Adrenal gland (tissue), 9 donors: ENCODE measurements at regions not wholly inside any gene's neighbourhood (a gene's known extent, or its start where the extent isn't known, plus 50 kb on each side); places are given as distances from the start of the nearest gene placed in this dataset.

Source experiments
- DNase-seq, 7 donors: peaks; one replicate each; pipeline ENCODE4 v3.0.0-alpha.2; 2019 to 2020
- H3K27ac ChIP-seq, 5 donors: fragments of 200-600 bp; sonication (generic) in 4 of 5; 1 replicate in 3 of 5; 2 replicates in 2 of 5; pipeline versions ENCODE4 v1.5.1 to v1.8.0; 2016 to 2020; ENCODE audit warnings: mild to moderate bottlenecking in 1 of 5
- H3K27me3 ChIP-seq: fragments of 200-600 bp; 2 replicates; pipeline ENCODE4 v1.8.0; 2021
- H3K36me3 ChIP-seq, 2 donors: fragments of 200-600 bp; replicated peaks in 1 of 2; 1 replicate in 1 of 2; 2 replicates in 1 of 2; pipeline versions ENCODE4 v1.5.1 to v1.8.0; 2018 to 2022
- H3K4me1 ChIP-seq, 2 donors: fragments of 200-600 bp; replicated peaks in 1 of 2; 1 replicate in 1 of 2; 2 replicates in 1 of 2; pipeline versions ENCODE4 v1.5.1 to v1.8.0; 2018 to 2021
- H3K4me3 ChIP-seq, 4 donors: fragments of 200-600 bp; sonication (generic) in 3 of 4; one replicate each; pipeline ENCODE4 v1.5.1; 2016 to 2018
- H3K9me3 ChIP-seq, 3 donors: fragments of 200-600 bp; sonication (generic) in 1 of 3; replicated peaks in 1 of 3; 1 replicate in 2 of 3; 2 replicates in 1 of 3; pipeline versions ENCODE4 v1.5.1 to v1.8.0; 2016 to 2021
- POLR2A ChIP-seq, 2 donors: fragments of 450-650 bp; IDR thresholded peaks; one replicate each; pipeline ENCODE4 v1.6.1; 2017; ENCODE audit warnings: antibody characterized with exemption in 2 of 2, mild to moderate bottlenecking in 2 of 2, moderate library complexity in 1 of 2
- WGBS, 4 donors: extraction: QIAGEN DNeasy Blood & Tissue Kit in 2 of 4; methylation state at CpG; one replicate each; pipeline versions ENCODE4 v1.1.5 to v1.1.7; 2013 to 2017; 5-methylcytosine and 5-hydroxymethylcytosine counted together
- intact Hi-C, 2 donors: fragments of 100-400 bp; cut with DNase I; formaldehyde crosslinking; loops; one replicate each; pipeline versions ENCODE4 v1.14.1 to v1.15.0; 2022 to 2023
- TF ChIP-seq, protein P1 (sequence below), 6 experiments: fragments of 450-650 bp in 4 of 6; fragments of 200-600 bp in 2 of 6; sonication (generic) in 1 of 6; IDR thresholded peaks; 1 replicate in 5 of 6; 2 replicates in 1 of 6; pipeline versions ENCODE4 v1.5.1 to v1.8.0; 2016 to 2021; ENCODE audit warnings: antibody characterized with exemption in 6 of 6, mild to moderate bottlenecking in 2 of 6, moderate library complexity in 1 of 6
- donor health status: healthy with polysubstance abuse.
- donor health status: Bipolar disorder and iron deficiency.
- donor health status: DM: yes; HTN: yes; CAD: no.
- donor health status: DM: no; HTN: no; CAD: no.
- donor health status: DM: no; HTN: no; CAD: no.

DNA sequence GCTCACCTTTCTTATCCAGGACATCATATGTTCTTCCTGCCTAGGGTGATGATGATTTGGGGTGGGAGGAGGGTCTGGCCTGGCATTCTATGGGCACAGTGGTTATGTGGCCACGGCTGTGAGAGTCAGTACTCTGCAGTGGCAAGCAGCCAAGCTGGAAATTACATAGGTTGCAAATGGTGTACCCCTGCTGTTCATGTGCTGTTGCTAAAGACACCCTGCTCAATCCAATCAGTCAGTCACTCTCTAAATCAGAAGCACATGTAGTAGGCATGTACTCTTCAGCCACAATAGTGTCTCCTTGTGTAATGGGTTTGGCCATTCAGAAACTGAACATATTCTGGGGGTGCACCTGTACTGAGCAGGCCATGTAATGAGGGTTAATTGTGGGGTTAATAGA, 449.1 kb upstream of the ANKRD30A start:
- no peaks in the 10 kb centered on the region for H3K27me3 ChIP-seq
- no peaks in the 10 kb centered on the region for H3K9me3 ChIP-seq
- TF ChIP-seq, protein P1, sequence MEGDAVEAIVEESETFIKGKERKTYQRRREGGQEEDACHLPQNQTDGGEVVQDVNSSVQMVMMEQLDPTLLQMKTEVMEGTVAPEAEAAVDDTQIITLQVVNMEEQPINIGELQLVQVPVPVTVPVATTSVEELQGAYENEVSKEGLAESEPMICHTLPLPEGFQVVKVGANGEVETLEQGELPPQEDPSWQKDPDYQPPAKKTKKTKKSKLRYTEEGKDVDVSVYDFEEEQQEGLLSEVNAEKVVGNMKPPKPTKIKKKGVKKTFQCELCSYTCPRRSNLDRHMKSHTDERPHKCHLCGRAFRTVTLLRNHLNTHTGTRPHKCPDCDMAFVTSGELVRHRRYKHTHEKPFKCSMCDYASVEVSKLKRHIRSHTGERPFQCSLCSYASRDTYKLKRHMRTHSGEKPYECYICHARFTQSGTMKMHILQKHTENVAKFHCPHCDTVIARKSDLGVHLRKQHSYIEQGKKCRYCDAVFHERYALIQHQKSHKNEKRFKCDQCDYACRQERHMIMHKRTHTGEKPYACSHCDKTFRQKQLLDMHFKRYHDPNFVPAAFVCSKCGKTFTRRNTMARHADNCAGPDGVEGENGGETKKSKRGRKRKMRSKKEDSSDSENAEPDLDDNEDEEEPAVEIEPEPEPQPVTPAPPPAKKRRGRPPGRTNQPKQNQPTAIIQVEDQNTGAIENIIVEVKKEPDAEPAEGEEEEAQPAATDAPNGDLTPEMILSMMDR (IDR thresholded peaks at IDR 0.05) = no peak
- TF ChIP-seq POLR2A (IDR thresholded peaks at IDR 0.05) = no peak
- no peak overlapping the region for H3K27ac ChIP-seq
- no peak overlapping the region for H3K4me3 ChIP-seq
- intact Hi-C loops = no loop called here
- peaks cover 0 to 2% of the 10 kb centered on the region in 2 donors for H3K4me1 ChIP-seq
- DNase-seq = no peak
- no peaks in the 10 kb centered on the region for H3K36me3 ChIP-seq
- 69 to 100% (median 75%) methylated on average over 1 of the region's 1 CpG; no CpG with 5 or more reads in 1 of the 4 donors for WGBS, 4 donors

DNA sequence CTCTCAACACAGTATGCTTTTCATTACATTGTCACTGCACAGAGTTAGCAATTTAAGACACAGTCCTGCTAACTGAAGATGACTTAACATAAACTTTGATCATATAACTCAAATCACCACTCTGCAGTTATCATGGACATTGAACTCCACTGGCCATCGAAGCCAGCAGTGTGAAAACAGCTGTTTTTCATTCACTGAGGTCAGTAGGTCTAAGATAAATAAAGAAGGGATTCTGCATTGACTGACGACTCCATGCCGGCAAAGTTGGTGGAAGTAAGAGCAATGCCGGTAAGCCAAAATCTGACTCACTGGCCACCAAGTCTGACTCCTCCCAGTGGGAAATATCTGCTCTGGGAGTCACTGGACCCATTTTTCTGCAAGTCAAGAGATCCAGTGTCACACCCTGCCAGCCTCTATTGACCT, 449.9 kb upstream of the ANKRD30A start:
- intact Hi-C loops = no loop called here
- Histone ChIP-seq H3K9me3 (no peaks in the 10 kb centered on the region), H3K27ac (no peak overlapping the region), H3K4me1 (no peaks in the 10 kb centered on the region), H3K4me3 (no peak overlapping the region), H3K36me3 (no peaks in the 10 kb centered on the region), H3K27me3 (no peaks in the 10 kb centered on the region)
- DNase-seq = no peak
- TF ChIP-seq, protein P1 (IDR thresholded peaks at IDR 0.05) = no peak
- TF ChIP-seq POLR2A (IDR thresholded peaks at IDR 0.05) = no peak
- WGBS, 4 donors = 67 to 84% (median 78%) methylated on average over 4 of the region's 4 CpGs

DNA sequence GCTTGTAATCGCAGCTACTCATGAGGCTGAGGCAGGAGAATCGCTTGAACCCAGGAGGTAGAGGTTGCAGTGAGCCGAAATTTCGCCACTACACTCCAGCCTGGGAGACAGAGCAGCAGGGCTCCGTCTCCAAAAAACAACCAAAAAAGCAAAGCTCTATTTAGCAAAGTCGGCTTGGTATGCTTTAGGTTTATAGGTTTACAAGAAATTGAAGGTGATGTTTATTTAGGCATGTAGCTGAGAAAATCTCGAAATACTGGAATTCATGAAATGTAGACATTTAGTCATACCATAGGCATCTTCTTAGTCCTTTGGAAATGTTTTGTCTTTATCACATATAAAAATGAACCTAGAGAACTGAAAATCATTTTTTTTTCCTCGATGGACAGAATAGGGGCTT, 453.8 kb upstream of the ANKRD30A start:
- no peaks in the 10 kb centered on the region for H3K9me3 ChIP-seq
- TF ChIP-seq, protein P1 (IDR thresholded peaks at IDR 0.05) = no peak
- no peak for TF ChIP-seq POLR2A (IDR thresholded peaks at IDR 0.05)
- H3K36me3 ChIP-seq = no peaks in the 10 kb centered on the region
- H3K27ac ChIP-seq = no peak overlapping the region
- H3K27me3 ChIP-seq = no peaks in the 10 kb centered on the region
- intact Hi-C loops = no loop called here
- no peak for DNase-seq
- H3K4me3 ChIP-seq = no peak overlapping the region
- 86 to 90% (median 88%) methylated on average over 8 of the region's 8 CpGs for WGBS, 4 donors
- no peaks in the 10 kb centered on the region for H3K4me1 ChIP-seq

DNA sequence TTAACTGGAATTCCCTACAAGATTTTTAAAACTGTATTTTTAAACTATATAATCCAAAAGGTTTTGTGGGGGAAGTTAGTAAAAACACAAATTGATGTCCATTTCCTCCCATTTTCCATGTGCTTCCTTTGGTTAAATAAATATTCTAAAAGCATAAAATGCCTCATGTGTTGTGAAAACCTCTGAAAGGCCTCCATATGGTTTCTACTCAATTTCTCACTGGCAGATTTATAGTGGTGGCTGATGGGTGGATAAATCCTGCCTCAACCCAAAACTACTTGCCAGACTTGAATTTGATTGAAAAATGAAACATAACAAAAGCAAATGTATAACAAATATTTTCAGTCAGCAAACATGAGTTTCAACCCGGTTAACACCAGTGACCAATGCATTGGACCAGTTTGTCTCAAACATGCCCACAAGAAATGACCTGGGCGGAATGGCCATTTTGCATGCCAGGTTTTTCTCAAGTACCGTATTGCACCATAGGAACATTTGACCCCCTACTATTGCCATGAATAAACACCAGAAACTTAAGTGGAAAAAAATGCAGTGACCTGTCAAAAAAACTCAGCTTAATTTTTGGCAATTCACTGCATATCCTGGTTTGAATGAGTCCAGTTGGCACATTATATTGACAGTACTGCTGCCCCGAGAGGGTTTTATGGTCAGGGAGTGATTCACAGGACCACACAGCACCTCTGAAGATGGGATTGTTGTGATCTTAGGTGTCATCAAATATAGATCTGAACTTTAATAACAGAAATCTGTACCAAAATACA, 454.6 kb upstream of the ANKRD30A start:
- Histone ChIP-seq H3K27me3 (no peaks in the 10 kb centered on the region), H3K4me1 (no peaks in the 10 kb centered on the region), H3K4me3 (no peak overlapping the region), H3K36me3 (no peaks in the 10 kb centered on the region), H3K9me3 (no peaks in the 10 kb centered on the region), H3K27ac (no peak overlapping the region)
- intact Hi-C loops = no loop called here
- no peak for DNase-seq
- no peak for TF ChIP-seq POLR2A (IDR thresholded peaks at IDR 0.05)
- TF ChIP-seq, protein P1 (IDR thresholded peaks at IDR 0.05) = no peak
- 84 to 90% (median 88%) methylated on average over 4 of the region's 4 CpGs for WGBS, 4 donors
